ENCODE measurements at regions not wholly inside any gene's neighbourhood (a gene's known extent, or its start where the extent isn't known, plus 50 kb on each side); places are given as distances from the start of the nearest gene placed in this dataset.

- H3K27ac ChIP-seq (ENCODE audit: low read depth, low read length) = no peak overlapping the region
- CTCF ChIA-PET (ENCODE audit: partially characterized antibody) = interaction anchor here (1.2 kb wide), 1 partner anchor 65 kb away, joined by 3 read pairs; no protein-coding TSS in a partner anchor
- H3K4me3 ChIP-seq (ENCODE audit: extremely low read depth in 1 of 4, insufficient read depth in 2 of 4, low read depth in 3 of 4, low read length in 4 of 4) = no peak overlapping the region
- H2BK12ac ChIP-seq (ENCODE audit: low read depth, low read length) = peak overlapping the region; percentile 18; the same call in 1 of the 2 replicates
- FAIRE-seq = no peak
- no peak overlapping the region for H3K14ac ChIP-seq (ENCODE audit: insufficient read length)
- no peak overlapping the region for H4K5ac ChIP-seq (ENCODE audit: insufficient read length, low read depth, low read length)
- 0 out of 2 replicates have a peak overlapping the region, but pooled peaks have one; percentile 26 for H2BK20ac ChIP-seq (ENCODE audit: low read length)
- H2AK5ac ChIP-seq (ENCODE audit: low read depth, low read length) = no peak overlapping the region
- no peak overlapping the region for H2BK5ac ChIP-seq (ENCODE audit: low read depth, low read length)
- no peak overlapping the region for H3K56ac ChIP-seq (replicated peaks; ENCODE audit: insufficient read length, low read depth, low read length)
- peak overlapping the region; percentile 88; the same call in 1 of the 2 replicates for H2BK15ac ChIP-seq (ENCODE audit: low read length)
- H3K4me2 ChIP-seq (ENCODE audit: insufficient read depth in 1 of 2, low read depth in 2 of 2, low read length in 2 of 2) = no peak overlapping the region
- no peak overlapping the region for H4K91ac ChIP-seq (replicated peaks; ENCODE audit: insufficient read length, low read length)
- H3K79me1 ChIP-seq (ENCODE audit: low read depth, low read length) = no peaks in the 10 kb centered on the region
- no peak for DNase-seq (ENCODE audit: low read depth in 1 of 2, low spot score in 2 of 2)
- no peaks in the 10 kb centered on the region for H3K36me3 ChIP-seq (ENCODE audit: control insufficient read depth in 2 of 4, insufficient read depth in 4 of 4, low read length in 3 of 4)
- H3K23me2 ChIP-seq (ENCODE audit: low read depth, low read length) = no peaks in the 10 kb centered on the region
- H3K4me1 ChIP-seq (replicated peaks in 1 of 4; ENCODE audit: control insufficient read depth in 3 of 4, insufficient read depth in 4 of 4, low read length in 3 of 4) = no peaks in the 10 kb centered on the region
- H3K27me3 ChIP-seq (replicated peaks in 1 of 4; ENCODE audit: control insufficient read depth in 3 of 4, extremely low read depth in 1 of 4, insufficient read depth in 3 of 4, low read length in 3 of 4) = no peaks in the 10 kb centered on the region
- H2AFZ ChIP-seq (ENCODE audit: low read length) = no peak overlapping the region; the same call in 1 of the 2 replicates
- H3K79me2 ChIP-seq (ENCODE audit: control insufficient read depth in 1 of 2, insufficient read depth in 2 of 2, low read length in 2 of 2) = no peaks in the 10 kb centered on the region
- H3K9me3 ChIP-seq (ENCODE audit: insufficient read depth in 2 of 2, low read depth in 1 of 2, low read length in 1 of 2) = no peaks in the 10 kb centered on the region
- no peak overlapping the region for H3K23ac ChIP-seq (ENCODE audit: insufficient read length)
- H3K18ac ChIP-seq (ENCODE audit: extremely low read depth, low read length) = peak overlapping the region; percentile 15; the same call in 1 of the 2 replicates
- no peak overlapping the region for H2BK120ac ChIP-seq (replicated peaks; ENCODE audit: low read depth, low read length)
- POLR2A ChIA-PET (ENCODE audit: partially characterized antibody) = interaction anchor here (1.4 kb wide), 1 partner anchor 13 kb away, joined by 4 read pairs; no protein-coding TSS in a partner anchor
- H4K8ac ChIP-seq (ENCODE audit: extremely low read depth, insufficient read depth, low read length) = no peak overlapping the region; the same call in 1 of the 2 replicates
- 86% methylated on average over 8 of the region's 8 CpGs; no CpG with 5 or more reads in 1 of the 2 experiments for WGBS, 2 experiments (ENCODE audit: extremely low coverage in 1 of 2, insufficient coverage in 1 of 2, insufficient read length in 1 of 2, insufficient replicate concordance in 2 of 2, low coverage in 1 of 2, low lambda C conversion rate in 2 of 2, missing lambda C conversion rate in 1 of 2)
- H3K9ac ChIP-seq (replicated peaks in 1 of 4; ENCODE audit: extremely low read depth in 1 of 4, low read depth in 3 of 4, low read length in 3 of 4) = no peak overlapping the region
- no peak overlapping the region for H3K4ac ChIP-seq (replicated peaks; ENCODE audit: insufficient read length, low read depth, low read length)
- no peaks in the 10 kb centered on the region for H4K20me1 ChIP-seq (replicated peaks in 1 of 2; ENCODE audit: control insufficient read depth in 1 of 2, insufficient read depth in 2 of 2, low read length in 2 of 2)
- no peak for TF ChIP-seq PHF8 (conservative IDR thresholded peaks at IDR 0.05; ENCODE audit: low read depth, low read length)
- TF ChIP-seq TCF12 (IDR thresholded peaks at IDR 0.05; ENCODE audit: low read depth, low read length) = no peak
- TF ChIP-seq CREB1 (IDR thresholded peaks at IDR 0.05) = no peak
- no peak for TF ChIP-seq BCL11A (IDR thresholded peaks at IDR 0.05; ENCODE audit: low read depth in 2 of 2, low read length in 2 of 2)
- TF ChIP-seq SP1 (IDR thresholded peaks at IDR 0.05; ENCODE audit: low read depth, low read length) = no peak
- no peak for TF ChIP-seq RAD21 (IDR thresholded peaks at IDR 0.05 in 1 of 2, conservative IDR thresholded peaks at IDR 0.05 in 1 of 2; ENCODE audit: low read depth in 2 of 2, low read length in 2 of 2)
- TF ChIP-seq NRF1 (IDR thresholded peaks at IDR 0.05; ENCODE audit: low read depth, low read length) = no peak
- TF ChIP-seq EGR1 (IDR thresholded peaks at IDR 0.05; ENCODE audit: borderline replicate concordance, low read depth, low read length) = no peak
- no peak for TF ChIP-seq BRCA1 (IDR thresholded peaks at IDR 0.05; ENCODE audit: low read depth, low read length)
- no peak for TF ChIP-seq ASH2L (IDR thresholded peaks at IDR 0.05; ENCODE audit: low read length)
- TF ChIP-seq RBBP5 (IDR thresholded peaks at IDR 0.05; ENCODE audit: borderline replicate concordance, low read depth, low read length) = no peak
- no peak for TF ChIP-seq POLR2AphosphoS5 (IDR thresholded peaks at IDR 0.05; ENCODE audit: low read depth, low read length)
- TF ChIP-seq HDAC6 (IDR thresholded peaks at IDR 0.05; ENCODE audit: low read depth, low read length) = no peak
These were observed 101.1 kb upstream of the JUN start for GRCh38 chr1:58884706-58885661.

Data from H1 (cell line).